A673 (cell line): ENCODE measurements at regions not wholly inside any gene's neighbourhood (a gene's known extent, or its start where the extent isn't known, plus 50 kb on each side); places are given as distances from the start of the nearest gene placed in this dataset.

Experiments
- BruUV-seq: library from RNA; stranded (reverse); fragments of 400-500 nt; replicated peaks from 2 replicates; lab custom pipeline; 2021; lab: Mats Ljungman, UMichigan
- CTCF ChIA-PET: fragments of 300-600 bp; sonication (Branson Sonifier 250); formaldehyde crosslinking; loops from one replicate; lab custom pipeline; 2022; ENCODE audit warnings: antibody characterized with exemption; lab: Charles Lee
- POLR2A ChIA-PET: fragments of 300-600 bp; sonication (Branson Sonifier 250); formaldehyde crosslinking; loops from one replicate; lab custom pipeline; 2022; ENCODE audit warnings: antibody characterized with exemption; ENCODE audit not compliant: low non-redundant PET; lab: Charles Lee
- DNase-seq: peaks from one replicate; pipeline ENCODE4 v3.0.0-alpha.2; 2015; ENCODE audit warnings: low spot score
- H3K27ac ChIP-seq: fragments of 200-600 bp; sonication (generic); 2 replicates; pipeline ENCODE4 v1.5.1; 2016; ENCODE audit warnings: mixed run types, low read depth, mild to moderate bottlenecking, mixed read lengths, antibody characterized with exemption, low read length; ENCODE audit not compliant: poor library complexity, severe bottlenecking
- H3K27me3 ChIP-seq: fragments of 200-600 bp; sonication (generic); replicated peaks from 2 replicates; pipeline ENCODE4 v1.6.1; 2017; ENCODE audit warnings: mixed run types, low read depth, mild to moderate bottlenecking, mixed read lengths, antibody characterized with exemption, low read length; ENCODE audit not compliant: insufficient read depth, poor library complexity
- H3K36me3 ChIP-seq: fragments of 200-600 bp; sonication (generic); 2 replicates; pipeline ENCODE4 v1.6.1; 2016; ENCODE audit warnings: mixed run types, mild to moderate bottlenecking, mixed read lengths, antibody characterized with exemption, low read length; ENCODE audit not compliant: insufficient read depth, poor library complexity, severe bottlenecking
- H3K4me1 ChIP-seq: fragments of 200-600 bp; sonication (generic); 2 replicates; pipeline ENCODE4 v1.6.1; 2017; ENCODE audit warnings: mixed run types, mild to moderate bottlenecking, mixed read lengths, antibody characterized with exemption, low read length; ENCODE audit not compliant: insufficient read depth, poor library complexity, severe bottlenecking
- H3K4me3 ChIP-seq: fragments of 200-600 bp; sonication (generic); 2 replicates; pipeline ENCODE4 v1.5.1; 2016; ENCODE audit warnings: low read depth, mixed run types, mild to moderate bottlenecking, mixed read lengths, low read length; ENCODE audit not compliant: poor library complexity, severe bottlenecking
- H3K9me3 ChIP-seq: fragments of 200-600 bp; sonication (generic); 2 replicates; pipeline ENCODE4 v1.6.1; 2016; ENCODE audit warnings: mixed run types, low read depth, mild to moderate bottlenecking, mixed read lengths, antibody characterized with exemption, low read length; ENCODE audit not compliant: poor library complexity, severe bottlenecking
- EZH2 ChIP-seq: fragments of 200-600 bp; sonication (generic); IDR thresholded peaks from 2 replicates; pipeline ENCODE4 v1.6.1; 2017; ENCODE audit warnings: borderline replicate concordance, low read depth, mild to moderate bottlenecking, mixed read lengths, antibody characterized with exemption, low read length; ENCODE audit not compliant: poor library complexity, severe bottlenecking
- intact Hi-C: fragments of 100-400 bp; cut with micrococcal nuclease; formaldehyde crosslinking; loops from one replicate; pipeline ENCODE4 v1.10.0; 2022; ENCODE audit not compliant: unreplicated experiment
- TF ChIP-seq, protein P1 (sequence below): fragments of 300-800, 200-600 bp; sonication (generic); conservative IDR thresholded peaks from 2 replicates; pipeline ENCODE4 v1.5.1; 2017; ENCODE audit warnings: low read depth, mild to moderate bottlenecking, antibody characterized with exemption, low read length, moderate library complexity, mixed read lengths

DNA sequence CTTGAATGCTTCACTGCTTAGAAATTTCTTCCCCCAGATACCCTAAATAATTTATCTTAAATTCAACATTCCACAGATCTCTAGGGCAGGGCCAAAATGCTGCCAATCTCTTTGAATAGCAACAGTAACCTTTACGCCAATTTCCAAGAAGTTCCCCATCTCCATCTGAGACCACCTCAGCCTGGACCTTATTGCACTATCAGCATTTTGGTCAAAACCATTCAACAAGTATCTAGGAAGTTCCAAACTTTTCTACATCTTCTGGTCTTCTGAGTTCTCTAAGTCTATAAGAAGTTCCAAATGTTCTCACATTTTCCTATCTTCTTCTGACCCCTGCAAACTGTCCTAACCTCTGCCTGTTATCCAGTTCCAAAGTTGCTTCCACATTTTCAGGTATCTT is 1306.9 kb upstream of the SORCS1 start:
- H3K27ac ChIP-seq, result no peak overlapping the region
- BruUV-seq, result no TSS peak
- H3K36me3 ChIP-seq, result no peaks in the 10 kb centered on the region
- TF ChIP-seq EZH2, result no peak
- TF ChIP-seq, protein P1, sequence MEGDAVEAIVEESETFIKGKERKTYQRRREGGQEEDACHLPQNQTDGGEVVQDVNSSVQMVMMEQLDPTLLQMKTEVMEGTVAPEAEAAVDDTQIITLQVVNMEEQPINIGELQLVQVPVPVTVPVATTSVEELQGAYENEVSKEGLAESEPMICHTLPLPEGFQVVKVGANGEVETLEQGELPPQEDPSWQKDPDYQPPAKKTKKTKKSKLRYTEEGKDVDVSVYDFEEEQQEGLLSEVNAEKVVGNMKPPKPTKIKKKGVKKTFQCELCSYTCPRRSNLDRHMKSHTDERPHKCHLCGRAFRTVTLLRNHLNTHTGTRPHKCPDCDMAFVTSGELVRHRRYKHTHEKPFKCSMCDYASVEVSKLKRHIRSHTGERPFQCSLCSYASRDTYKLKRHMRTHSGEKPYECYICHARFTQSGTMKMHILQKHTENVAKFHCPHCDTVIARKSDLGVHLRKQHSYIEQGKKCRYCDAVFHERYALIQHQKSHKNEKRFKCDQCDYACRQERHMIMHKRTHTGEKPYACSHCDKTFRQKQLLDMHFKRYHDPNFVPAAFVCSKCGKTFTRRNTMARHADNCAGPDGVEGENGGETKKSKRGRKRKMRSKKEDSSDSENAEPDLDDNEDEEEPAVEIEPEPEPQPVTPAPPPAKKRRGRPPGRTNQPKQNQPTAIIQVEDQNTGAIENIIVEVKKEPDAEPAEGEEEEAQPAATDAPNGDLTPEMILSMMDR, result no peak
- peaks cover 6% of the 10 kb centered on the region for H3K27me3 ChIP-seq
- ChIA-PET POLR2A (no interaction called here), CTCF (no interaction called here)
- H3K4me3 ChIP-seq, result no peak overlapping the region
- no peaks in the 10 kb centered on the region for H3K9me3 ChIP-seq
- H3K4me1 ChIP-seq, result no peaks in the 10 kb centered on the region
- DNase-seq, result no peak
- intact Hi-C loops, result no loop called here

DNA sequence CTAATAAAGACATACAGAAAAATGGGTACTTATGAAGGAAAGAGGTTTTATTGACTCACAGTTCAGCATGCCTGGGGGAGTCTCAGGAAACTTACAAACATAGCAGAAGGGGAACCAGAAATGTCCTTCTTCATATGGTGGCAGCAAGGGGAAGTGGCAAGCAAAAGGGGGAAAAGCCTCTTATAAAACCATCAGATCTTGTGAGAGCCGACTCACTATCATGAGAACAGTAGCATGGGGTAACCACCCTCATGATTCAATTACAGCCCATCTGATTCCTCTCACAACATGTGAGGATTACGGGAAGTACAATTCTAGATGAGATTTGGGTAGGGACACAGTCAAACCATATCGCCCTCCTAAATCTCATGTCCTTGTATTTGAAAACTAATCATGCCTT is 1305.4 kb upstream of the SORCS1 start:
- TF ChIP-seq EZH2, result no peak
- TF ChIP-seq, protein P1, result no peak
- intact Hi-C loops, result no loop called here
- no peak overlapping the region for H3K27ac ChIP-seq
- no peaks in the 10 kb centered on the region for H3K4me1 ChIP-seq
- CTCF ChIA-PET, result no interaction called here
- no TSS peak for BruUV-seq
- peaks cover 6% of the 10 kb centered on the region for H3K27me3 ChIP-seq
- no peak for DNase-seq
- no peak overlapping the region for H3K4me3 ChIP-seq
- H3K36me3 ChIP-seq, result no peaks in the 10 kb centered on the region
- POLR2A ChIA-PET, result no interaction called here
- no peaks in the 10 kb centered on the region for H3K9me3 ChIP-seq

DNA sequence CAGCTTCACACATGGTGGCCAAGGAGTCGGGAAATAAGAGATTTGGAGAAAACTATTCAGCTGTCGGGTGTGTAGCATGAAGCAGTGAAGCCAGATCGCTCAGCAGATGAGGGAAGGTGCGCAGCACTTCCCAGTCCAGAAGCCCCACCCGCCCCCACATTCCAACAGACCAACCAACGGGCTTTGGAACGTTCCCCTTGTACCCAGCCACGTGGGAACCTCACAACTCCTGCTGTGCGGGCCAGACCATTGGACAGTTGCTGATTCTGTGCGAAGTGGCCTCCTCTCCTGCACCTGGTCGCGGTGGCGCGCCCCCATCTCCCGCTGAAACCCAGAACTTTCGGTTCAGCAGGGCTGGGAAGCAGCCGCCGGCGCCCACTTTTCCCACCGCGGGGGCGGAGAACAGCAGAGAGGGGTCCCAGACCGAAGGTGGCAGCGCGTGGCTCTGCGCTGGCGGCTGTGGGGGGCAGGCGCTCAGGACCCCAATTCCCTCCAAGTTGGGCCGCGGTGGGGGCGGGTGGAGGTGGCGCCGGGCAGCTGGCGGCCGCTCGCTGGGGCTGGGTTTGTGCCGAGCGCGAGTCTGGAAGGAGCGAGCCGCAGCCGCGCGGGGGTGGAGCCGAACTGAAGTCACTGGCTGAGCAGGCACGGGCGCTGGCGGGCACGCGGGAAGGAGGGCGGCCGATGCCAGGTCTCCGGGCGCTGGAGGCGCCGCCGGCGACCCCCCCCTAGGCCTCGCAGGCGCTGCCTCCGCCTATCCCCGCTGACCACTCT is 1301.5 kb upstream of the SORCS1 start:
- Histone ChIP-seq H3K36me3 (no peaks in the 10 kb centered on the region), H3K4me3 (peak overlapping the region; percentile 47), H3K27me3 (peaks cover 6% of the 10 kb centered on the region), H3K9me3 (no peaks in the 10 kb centered on the region), H3K27ac (no peak overlapping the region), H3K4me1 (no peaks in the 10 kb centered on the region)
- peak; percentile 46 for DNase-seq
- intact Hi-C loops, result no loop called here
- TF ChIP-seq EZH2, result no peak
- TF ChIP-seq, protein P1, result no peak
- ChIA-PET POLR2A (no interaction called here), CTCF (no interaction called here)
- BruUV-seq, result no TSS peak
